Colonic mucosa (tissue), 4 donors: ENCODE measurements at regions not wholly inside any gene's neighbourhood (a gene's known extent, or its start where the extent isn't known, plus 50 kb on each side); places are given as distances from the start of the nearest gene placed in this dataset.

Source experiments
- DNase-seq: peaks from one replicate; pipeline ENCODE4 v3.0.0-alpha.2; 2020
- H3K27ac ChIP-seq: fragments of 200-600 bp; one replicate; pipeline ENCODE4 v1.8.0; 2021
- H3K27me3 ChIP-seq: fragments of 200-600 bp; one replicate; pipeline ENCODE4 v1.8.0; 2021
- H3K36me3 ChIP-seq: fragments of 200-600 bp; one replicate; pipeline ENCODE4 v1.8.0; 2021
- H3K4me1 ChIP-seq: fragments of 200-600 bp; one replicate; pipeline ENCODE4 v1.8.0; 2021; ENCODE audit warnings: mild to moderate bottlenecking
- H3K4me3 ChIP-seq: fragments of 200-600 bp; one replicate; pipeline ENCODE4 v1.8.0; 2021
- H3K9ac ChIP-seq, 2 donors: one replicate each; pipeline ENCODE4 v1.7.0; 2013; ENCODE audit warnings: control low read depth in 2 of 2, low read depth in 2 of 2, low read length in 2 of 2
- H3K9me3 ChIP-seq: fragments of 200-600 bp; one replicate; pipeline ENCODE4 v1.8.0; 2021
- intact Hi-C: fragments of 100-400 bp; cut with DNase I; formaldehyde crosslinking; loops from one replicate; pipeline ENCODE4 v1.14.1; 2022
- TF ChIP-seq, protein P1 (sequence below): fragments of 200-600 bp; IDR thresholded peaks from one replicate; pipeline ENCODE4 v1.8.0; 2022; ENCODE audit warnings: antibody characterized with exemption, mild to moderate bottlenecking
- donor health status: healthy.
- donor health status: DM: no; HTN: no; CAD: no.
- donor health status: DM: no; HTN: no; CAD: no.

DNA sequence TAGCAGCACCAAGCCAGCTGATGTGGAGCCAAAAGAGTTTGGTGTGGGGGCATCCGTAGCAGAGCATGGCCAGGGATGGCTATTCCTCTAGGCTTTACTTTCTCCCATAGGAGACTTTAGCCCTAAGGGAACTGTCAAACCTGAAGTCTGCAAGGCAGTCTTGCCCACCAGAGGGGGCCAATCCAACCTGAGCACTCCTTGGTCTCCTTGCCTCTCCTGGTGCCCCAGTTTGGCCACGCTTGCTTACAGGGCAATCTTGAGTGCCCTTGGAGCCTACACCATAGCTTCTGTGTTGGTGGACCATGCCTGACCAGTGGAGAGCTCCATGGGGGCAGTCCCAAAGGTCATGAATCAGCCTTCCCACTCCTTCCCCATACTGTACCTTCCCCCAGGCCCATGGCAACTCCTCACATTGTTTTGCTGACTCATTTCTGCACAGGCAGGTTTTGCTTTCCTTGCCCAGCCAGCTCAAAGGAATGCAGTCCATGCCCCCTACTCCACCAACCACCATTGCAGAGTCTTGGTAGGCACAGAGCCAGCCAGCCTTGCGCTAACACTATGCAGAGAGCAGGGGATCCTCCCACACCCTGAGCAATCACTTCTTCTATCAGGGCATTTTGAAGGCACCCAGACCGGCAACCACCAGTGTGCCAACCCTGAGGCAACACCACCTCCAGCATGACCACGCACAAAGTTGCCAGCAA lies 1421.2 kb upstream of the RAG2 start:
- Histone ChIP-seq H3K4me3 (no peak overlapping the region), H3K9me3 (no peaks in the 10 kb centered on the region), H3K36me3 (no peaks in the 10 kb centered on the region), H3K27me3 (no peaks in the 10 kb centered on the region), H3K27ac (no peak overlapping the region), H3K9ac (no peak overlapping the region), H3K4me1 (no peaks in the 10 kb centered on the region)
- intact Hi-C loops, result no loop called here
- TF ChIP-seq, protein P1, sequence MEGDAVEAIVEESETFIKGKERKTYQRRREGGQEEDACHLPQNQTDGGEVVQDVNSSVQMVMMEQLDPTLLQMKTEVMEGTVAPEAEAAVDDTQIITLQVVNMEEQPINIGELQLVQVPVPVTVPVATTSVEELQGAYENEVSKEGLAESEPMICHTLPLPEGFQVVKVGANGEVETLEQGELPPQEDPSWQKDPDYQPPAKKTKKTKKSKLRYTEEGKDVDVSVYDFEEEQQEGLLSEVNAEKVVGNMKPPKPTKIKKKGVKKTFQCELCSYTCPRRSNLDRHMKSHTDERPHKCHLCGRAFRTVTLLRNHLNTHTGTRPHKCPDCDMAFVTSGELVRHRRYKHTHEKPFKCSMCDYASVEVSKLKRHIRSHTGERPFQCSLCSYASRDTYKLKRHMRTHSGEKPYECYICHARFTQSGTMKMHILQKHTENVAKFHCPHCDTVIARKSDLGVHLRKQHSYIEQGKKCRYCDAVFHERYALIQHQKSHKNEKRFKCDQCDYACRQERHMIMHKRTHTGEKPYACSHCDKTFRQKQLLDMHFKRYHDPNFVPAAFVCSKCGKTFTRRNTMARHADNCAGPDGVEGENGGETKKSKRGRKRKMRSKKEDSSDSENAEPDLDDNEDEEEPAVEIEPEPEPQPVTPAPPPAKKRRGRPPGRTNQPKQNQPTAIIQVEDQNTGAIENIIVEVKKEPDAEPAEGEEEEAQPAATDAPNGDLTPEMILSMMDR, result no peak
- DNase-seq, result no peak

DNA sequence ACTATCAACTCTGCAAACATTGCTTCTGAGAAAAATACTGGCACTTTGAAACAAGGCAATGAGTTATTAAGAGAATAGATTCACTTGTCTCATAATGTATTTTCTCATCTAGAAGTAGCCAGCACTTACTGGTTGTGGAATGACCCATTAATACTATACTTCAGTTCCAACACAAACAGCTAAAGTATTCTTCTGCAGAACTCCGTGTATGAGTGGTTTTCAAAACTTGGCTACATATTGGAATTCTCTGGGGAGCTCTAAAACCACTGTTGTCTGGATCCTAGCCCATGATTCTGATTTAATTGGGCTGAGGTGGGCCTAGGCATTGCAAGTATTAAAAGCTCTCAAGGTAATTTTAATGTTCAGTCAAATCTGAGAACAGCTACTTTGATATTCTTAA lies 1416.4 kb upstream of the RAG2 start:
- no peak for DNase-seq
- TF ChIP-seq, protein P1, result no peak
- intact Hi-C loops, result no loop called here

DNA sequence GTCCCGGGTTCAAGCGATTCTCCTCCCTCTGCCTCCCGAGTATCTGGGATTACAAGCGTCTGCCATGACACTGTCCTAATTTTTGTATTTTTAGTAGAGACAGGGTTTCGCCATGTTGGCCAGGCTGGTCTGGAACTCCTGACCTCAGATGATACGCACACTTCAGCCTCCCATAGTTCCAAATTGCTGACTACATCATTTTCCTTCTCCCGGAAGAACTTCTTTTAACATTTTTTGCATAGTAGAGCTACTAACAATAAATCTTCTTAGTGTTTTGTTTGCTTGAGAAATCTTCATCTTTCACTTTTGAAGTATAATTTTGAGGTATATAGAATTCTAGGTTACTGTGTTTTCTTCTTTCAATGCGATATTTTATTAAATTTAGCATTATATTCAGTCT lies 1415.1 kb upstream of the RAG2 start:
- H3K9ac ChIP-seq, result no peak overlapping the region
- no peaks in the 10 kb centered on the region for H3K27me3 ChIP-seq
- DNase-seq, result no peak
- H3K4me3 ChIP-seq, result no peak overlapping the region
- no peaks in the 10 kb centered on the region for H3K9me3 ChIP-seq
- no peak overlapping the region for H3K27ac ChIP-seq
- intact Hi-C loops, result no loop called here
- TF ChIP-seq, protein P1, result no peak
- H3K4me1 ChIP-seq, result no peaks in the 10 kb centered on the region
- no peaks in the 10 kb centered on the region for H3K36me3 ChIP-seq

More for the DNA sequence above, 1416.4 kb upstream of the RAG2 start:
- Histone ChIP-seq H3K9ac (no peak overlapping the region), H3K4me1 (no peaks in the 10 kb centered on the region), H3K27me3 (no peaks in the 10 kb centered on the region), H3K4me3 (no peak overlapping the region), H3K9me3 (no peaks in the 10 kb centered on the region), H3K27ac (no peak overlapping the region), H3K36me3 (no peaks in the 10 kb centered on the region)

DNA sequence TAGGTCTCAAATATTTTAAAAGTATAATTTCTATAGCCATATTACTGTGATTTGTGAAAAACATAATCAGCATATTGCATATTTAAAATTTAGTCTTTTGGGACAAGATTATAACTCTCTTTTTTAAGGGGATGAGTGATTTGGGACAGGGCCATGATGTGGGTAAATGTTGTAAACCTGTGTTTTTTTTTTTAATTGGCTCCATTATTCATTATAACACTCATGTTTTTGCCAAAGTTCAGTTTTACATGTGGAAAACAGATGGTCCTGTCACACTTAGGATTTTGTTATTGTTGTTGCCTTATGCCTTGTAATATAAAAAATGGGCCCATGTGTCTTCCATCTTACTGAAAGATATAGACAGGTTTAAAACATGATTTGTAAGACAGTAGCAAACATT lies 1413.5 kb upstream of the RAG2 start:
- H3K4me3 ChIP-seq, result no peak overlapping the region
- H3K9me3 ChIP-seq, result no peaks in the 10 kb centered on the region
- H3K36me3 ChIP-seq, result no peaks in the 10 kb centered on the region
- TF ChIP-seq, protein P1, result no peak
- H3K9ac ChIP-seq, result no peak overlapping the region
- intact Hi-C loops, result no loop called here
- no peak overlapping the region for H3K27ac ChIP-seq
- H3K27me3 ChIP-seq, result no peaks in the 10 kb centered on the region
- H3K4me1 ChIP-seq, result no peaks in the 10 kb centered on the region
- no peak for DNase-seq

DNA sequence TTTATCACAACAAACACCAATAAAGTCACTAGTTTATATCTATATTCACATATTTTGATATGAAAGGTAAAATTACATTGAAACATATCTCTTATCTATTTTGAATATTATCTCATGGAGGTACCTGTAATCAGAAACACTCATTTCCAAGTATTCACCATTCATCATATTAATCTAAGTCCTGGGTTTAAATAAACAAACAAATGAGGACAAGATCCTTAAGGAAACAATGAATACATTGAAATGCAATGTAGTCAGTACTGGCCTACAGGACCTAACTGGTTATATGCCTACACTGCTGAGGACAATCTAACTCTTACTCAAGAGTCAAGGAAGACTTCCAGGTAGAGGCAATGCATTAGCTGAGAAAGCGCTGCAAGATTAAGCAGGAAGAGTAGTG lies 1411.9 kb upstream of the RAG2 start:
- intact Hi-C loops, result no loop called here

More for the DNA sequence above, 1411.9 kb upstream of the RAG2 start:
- H3K27ac ChIP-seq, result no peak overlapping the region
- TF ChIP-seq, protein P1, result no peak
- no peak overlapping the region for H3K4me3 ChIP-seq
- H3K36me3 ChIP-seq, result no peaks in the 10 kb centered on the region
- no peak overlapping the region for H3K9ac ChIP-seq
- H3K9me3 ChIP-seq, result no peaks in the 10 kb centered on the region
- no peaks in the 10 kb centered on the region for H3K4me1 ChIP-seq
- no peak for DNase-seq
- H3K27me3 ChIP-seq, result no peaks in the 10 kb centered on the region
